A549 (cell line): ENCODE measurements at regions not wholly inside any gene's neighbourhood (a gene's known extent, or its start where the extent isn't known, plus 50 kb on each side); places are given as distances from the start of the nearest gene placed in this dataset.

Source experiments
- CHD2 ChIP-seq: fragments of 150-350 bp; IDR thresholded peaks from 2 replicates; pipeline ENCODE4 v1.6.1; 2014; ENCODE audit warnings: low read length; ENCODE audit not compliant: partially characterized antibody
- MAZ ChIP-seq: fragments of 150-350 bp; IDR thresholded peaks from 2 replicates; pipeline ENCODE4 v1.6.1; 2014; ENCODE audit warnings: antibody characterized with exemption, low read depth, low read length, borderline replicate concordance

GRCh38 chr3:182603501-182603900 is 189.8 kb upstream of the ATP11B start:
- no peak for TF ChIP-seq CHD2
- no peak for TF ChIP-seq MAZ
